ENCODE measurements at regions not wholly inside any gene's neighbourhood (a gene's known extent, or its start where the extent isn't known, plus 50 kb on each side); places are given as distances from the start of the nearest gene placed in this dataset.

- TF ChIP-seq MAX (IDR thresholded peaks at IDR 0.05; ENCODE audit: insufficient read depth, insufficient read length) (no peak), CTCF (IDR thresholded peaks at IDR 0.05; ENCODE audit: extremely low read depth in 1 of 2, insufficient read depth in 1 of 2, low read depth in 1 of 2, low read length in 2 of 2) (no peak), POLR2A (IDR thresholded peaks at IDR 0.05; ENCODE audit: low read depth, low read length) (no peak), POLR2AphosphoS5 (IDR thresholded peaks at IDR 0.05; ENCODE audit: insufficient read depth, low read depth, low read length) (no peak), MYC (IDR thresholded peaks at IDR 0.05; ENCODE audit: low read depth, low read length) (no peak), EZH2 (IDR thresholded peaks at IDR 0.05; ENCODE audit: borderline replicate concordance, low read depth, low read length, severe bottlenecking) (no peak)
Observed at GRCh38 chr4:108372681-108373080, 203.9 kb upstream of the LEF1 start.

Measured in endothelial cell of umbilical vein (primary cell).